ENCODE measurements at regions not wholly inside any gene's neighbourhood (a gene's known extent, or its start where the extent isn't known, plus 50 kb on each side); places are given as distances from the start of the nearest gene placed in this dataset.

GRCh38 chr1:221284028-221284427 lies 404.8 kb downstream of the HLX start:
- TF ChIP-seq CTCF (IDR thresholded peaks at IDR 0.05) (no peak), EZH2 (IDR thresholded peaks at IDR 0.05; ENCODE audit: borderline replicate concordance, insufficient read depth, low read depth, low read length, poor library complexity, severe bottlenecking) (no peak)

Measured in B cell (primary cell).